Activated naive CD4-positive, alpha-beta T cell treated with anti-CD3 and anti-CD28 coated beads, Interleukin-2, amount 50 U/mL, for 24 hours (primary cell): ENCODE measurements at regions not wholly inside any gene's neighbourhood (a gene's known extent, or its start where the extent isn't known, plus 50 kb on each side); places are given as distances from the start of the nearest gene placed in this dataset.
"Not testable (repeated sequence)": the region's sequence is repeated elsewhere in the genome, so short reads cannot be mapped to it uniquely, and the experiment has no call there.

Experiments used
- H3K27ac Mint-ChIP-seq: one replicate; pipeline ENCODE4 v1.8.0; 2021; ENCODE audit warnings: mild to moderate bottlenecking, mixed read lengths
- H3K27me3 Mint-ChIP-seq: one replicate; pipeline ENCODE4 v1.8.0; 2021; ENCODE audit warnings: mixed read lengths
- H3K36me3 Mint-ChIP-seq: one replicate; pipeline ENCODE4 v1.8.0; 2021; ENCODE audit warnings: mixed read lengths
- H3K4me1 Mint-ChIP-seq: one replicate; pipeline ENCODE4 v1.8.0; 2021; ENCODE audit warnings: mixed read lengths
- H3K4me3 Mint-ChIP-seq: one replicate; pipeline ENCODE4 v1.8.0; 2021; ENCODE audit warnings: mild to moderate bottlenecking, mixed read lengths
- H3K9me3 Mint-ChIP-seq: one replicate; pipeline ENCODE4 v1.8.0; 2021; ENCODE audit warnings: mixed read lengths

DNA sequence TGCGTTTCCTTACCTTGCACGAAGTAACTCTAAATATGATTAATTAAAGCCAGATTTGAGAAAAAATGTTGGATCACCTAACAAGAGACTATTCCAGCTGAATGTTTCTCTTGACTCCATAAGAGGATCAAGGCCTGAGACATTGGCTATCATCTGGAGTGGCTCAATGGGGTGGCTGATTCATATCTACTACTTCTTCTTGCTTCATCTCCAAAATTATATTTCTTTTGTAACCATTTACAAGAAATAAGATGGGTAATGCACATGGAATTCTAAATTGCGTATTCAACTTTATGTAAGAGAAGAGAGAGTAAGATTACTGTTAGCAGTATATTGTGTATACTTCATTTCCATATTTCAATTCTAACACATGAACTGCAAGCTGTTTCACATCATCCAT lies 819.0 kb upstream of the EYS start:
- H3K9me3 Mint-ChIP-seq: no peaks in the 10 kb centered on the region
- H3K4me1 Mint-ChIP-seq: no peaks in the 10 kb centered on the region
- H3K4me3 Mint-ChIP-seq: no peak overlapping the region
- H3K27ac Mint-ChIP-seq: no peak overlapping the region
- H3K36me3 Mint-ChIP-seq: no peaks in the 10 kb centered on the region
- H3K27me3 Mint-ChIP-seq: no peaks in the 10 kb centered on the region

GRCh38 chr6:66522864-66523263 lies 815.8 kb upstream of the EYS start:
- Mint-ChIP-seq H3K9me3 (no peaks in the 10 kb centered on the region), H3K36me3 (no peaks in the 10 kb centered on the region), H3K4me1 (no peaks in the 10 kb centered on the region), H3K27ac (no peak overlapping the region), H3K27me3 (no peaks in the 10 kb centered on the region), H3K4me3 (no peak overlapping the region)

DNA sequence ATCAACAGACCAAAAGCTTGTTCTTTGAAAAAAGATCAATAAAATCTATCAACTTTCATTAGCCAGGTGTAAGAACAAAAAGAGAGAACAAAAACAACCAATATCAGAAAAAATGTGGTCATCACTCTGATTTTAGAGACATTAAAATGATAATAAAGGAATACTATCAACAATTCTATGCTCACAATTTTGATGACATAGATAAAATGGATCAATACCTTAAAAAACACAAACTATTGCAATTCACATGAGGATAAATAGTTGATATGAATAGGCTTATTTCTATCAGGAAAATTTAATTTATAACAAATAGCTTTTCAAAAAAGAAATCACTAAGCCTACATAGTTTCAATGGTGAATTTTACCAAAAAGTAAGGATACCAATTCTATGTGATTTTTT lies 809.4 kb upstream of the EYS start:
- Mint-ChIP-seq H3K4me1 (no peaks in the 10 kb centered on the region), H3K4me3 (no peak overlapping the region), H3K27me3 (no peaks in the 10 kb centered on the region), H3K36me3 (no peaks in the 10 kb centered on the region), H3K9me3 (no peaks in the 10 kb centered on the region), H3K27ac (no peak overlapping the region)

GRCh38 chr6:66508433-66508832 lies 801.4 kb upstream of the EYS start:
- H3K4me1 Mint-ChIP-seq: no peaks in the 10 kb centered on the region
- H3K27ac Mint-ChIP-seq: no peak overlapping the region
- no peak overlapping the region for H3K4me3 Mint-ChIP-seq
- no peaks in the 10 kb centered on the region for H3K27me3 Mint-ChIP-seq
- peaks cover 11% of the 10 kb centered on the region for H3K9me3 Mint-ChIP-seq
- no peaks in the 10 kb centered on the region for H3K36me3 Mint-ChIP-seq

- peaks cover 11% of the 10 kb centered on the region for H3K9me3 Mint-ChIP-seq
- H3K4me3 Mint-ChIP-seq: no peak overlapping the region
- H3K27me3 Mint-ChIP-seq: no peaks in the 10 kb centered on the region
- H3K27ac Mint-ChIP-seq: no peak overlapping the region
- H3K4me1 Mint-ChIP-seq: no peaks in the 10 kb centered on the region
- no peaks in the 10 kb centered on the region for H3K36me3 Mint-ChIP-seq
Measured at GRCh38 chr6:66499851-66500250, 792.8 kb upstream of the EYS start.

- Mint-ChIP-seq H3K27ac (no peak overlapping the region), H3K4me1 (no peaks in the 10 kb centered on the region), H3K36me3 (no peaks in the 10 kb centered on the region), H3K4me3 (no peak overlapping the region), H3K27me3 (no peaks in the 10 kb centered on the region), H3K9me3 (peaks cover 6% of the 10 kb centered on the region)
Measured at GRCh38 chr6:66496659-66497058, 789.6 kb upstream of the EYS start.

DNA sequence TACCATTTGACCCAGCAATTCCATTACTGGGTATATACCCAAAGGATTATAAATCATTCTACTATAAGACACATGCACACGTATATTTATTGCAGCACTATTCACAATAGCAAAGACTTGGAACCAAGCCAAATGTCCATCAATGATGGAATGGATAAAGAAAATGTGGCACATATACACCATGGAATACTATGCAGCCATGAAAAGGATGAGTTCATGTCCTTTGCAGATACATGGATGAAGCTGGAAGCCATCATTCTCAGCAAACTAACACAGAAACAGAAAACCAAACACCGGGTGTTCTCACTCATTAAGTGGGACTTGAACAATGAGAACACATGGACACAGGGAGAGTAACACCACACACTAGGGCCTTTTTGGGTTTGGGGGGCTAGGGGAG lies 787.6 kb upstream of the EYS start:
- peaks cover 20% of the 10 kb centered on the region for H3K9me3 Mint-ChIP-seq
- H3K4me1 Mint-ChIP-seq, H3K4me3 Mint-ChIP-seq, H3K27me3 Mint-ChIP-seq, H3K36me3 Mint-ChIP-seq, H3K27ac Mint-ChIP-seq: not testable (repeated sequence)

- no peak overlapping the region for H3K27ac Mint-ChIP-seq
- H3K4me1 Mint-ChIP-seq: no peaks in the 10 kb centered on the region
- H3K36me3 Mint-ChIP-seq: no peaks in the 10 kb centered on the region
- H3K27me3 Mint-ChIP-seq: no peaks in the 10 kb centered on the region
- peaks cover 20% of the 10 kb centered on the region for H3K9me3 Mint-ChIP-seq
- H3K4me3 Mint-ChIP-seq: no peak overlapping the region
Measured at GRCh38 chr6:66489269-66489987, 782.4 kb upstream of the EYS start.

GRCh38 chr6:66481216-66481615 lies 774.2 kb upstream of the EYS start:
- Mint-ChIP-seq H3K36me3 (no peaks in the 10 kb centered on the region), H3K27ac (no peak overlapping the region), H3K27me3 (no peaks in the 10 kb centered on the region), H3K4me3 (no peak overlapping the region), H3K4me1 (no peaks in the 10 kb centered on the region), H3K9me3 (no peaks in the 10 kb centered on the region)

- Mint-ChIP-seq H3K36me3 (no peaks in the 10 kb centered on the region), H3K9me3 (no peaks in the 10 kb centered on the region), H3K4me1 (no peaks in the 10 kb centered on the region), H3K27ac (no peak overlapping the region), H3K4me3 (no peak overlapping the region), H3K27me3 (no peaks in the 10 kb centered on the region)
Measured at GRCh38 chr6:66478705-66479104, 771.7 kb upstream of the EYS start.

GRCh38 chr6:66435321-66435720 lies 728.3 kb upstream of the EYS start:
- H3K4me3 Mint-ChIP-seq: no peak overlapping the region
- no peaks in the 10 kb centered on the region for H3K9me3 Mint-ChIP-seq
- H3K27me3 Mint-ChIP-seq: no peaks in the 10 kb centered on the region
- H3K27ac Mint-ChIP-seq: no peak overlapping the region
- H3K4me1 Mint-ChIP-seq: no peaks in the 10 kb centered on the region
- H3K36me3 Mint-ChIP-seq: no peaks in the 10 kb centered on the region

- no peaks in the 10 kb centered on the region for H3K27me3 Mint-ChIP-seq
- H3K27ac Mint-ChIP-seq: no peak overlapping the region
- H3K4me1 Mint-ChIP-seq: no peaks in the 10 kb centered on the region
- no peak overlapping the region for H3K4me3 Mint-ChIP-seq
- no peaks in the 10 kb centered on the region for H3K36me3 Mint-ChIP-seq
- peaks cover 4% of the 10 kb centered on the region for H3K9me3 Mint-ChIP-seq
Measured at GRCh38 chr6:66429210-66429609, 722.2 kb upstream of the EYS start.

DNA sequence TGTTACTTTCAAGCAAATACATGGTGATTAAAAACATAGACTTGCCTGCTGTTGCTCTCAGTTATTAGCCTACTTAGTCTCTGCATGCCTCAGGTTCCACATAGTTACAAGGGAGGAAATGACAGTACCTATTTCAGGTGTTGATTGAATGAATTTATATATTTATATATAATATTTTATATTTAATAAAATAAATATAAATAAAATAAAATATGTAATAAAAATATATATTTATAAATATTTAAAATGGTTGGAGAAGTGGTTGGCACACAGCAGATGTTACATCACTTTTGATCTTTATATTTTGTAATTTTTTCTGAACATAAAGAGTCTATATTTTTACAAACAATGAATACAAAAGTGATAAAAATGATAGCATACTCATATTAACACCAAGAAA lies 716.0 kb upstream of the EYS start:
- H3K4me3 Mint-ChIP-seq: no peak overlapping the region
- no peak overlapping the region for H3K27ac Mint-ChIP-seq
- no peaks in the 10 kb centered on the region for H3K4me1 Mint-ChIP-seq
- H3K36me3 Mint-ChIP-seq: no peaks in the 10 kb centered on the region
- H3K27me3 Mint-ChIP-seq: no peaks in the 10 kb centered on the region
- peaks cover 9% of the 10 kb centered on the region for H3K9me3 Mint-ChIP-seq

DNA sequence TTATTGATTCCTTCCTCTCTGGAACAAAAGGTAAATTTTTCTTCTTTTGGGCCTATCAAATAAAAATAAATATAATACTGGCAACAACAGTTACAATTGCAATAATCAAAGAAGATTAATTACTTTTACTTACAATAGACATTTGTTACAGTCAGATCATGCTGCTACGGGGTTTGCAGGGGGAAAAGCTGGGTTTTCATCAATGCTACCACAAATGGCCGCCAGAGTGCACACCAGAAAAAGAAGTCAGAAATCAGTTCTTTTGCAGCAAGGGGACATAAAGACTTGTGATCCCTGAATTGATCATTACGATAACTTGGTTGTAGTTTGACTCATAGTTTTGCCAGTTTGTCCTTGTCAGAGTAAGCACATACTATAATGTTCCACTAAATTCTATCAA lies 714.5 kb upstream of the EYS start:
- peaks cover 9% of the 10 kb centered on the region for H3K9me3 Mint-ChIP-seq
- no peaks in the 10 kb centered on the region for H3K27me3 Mint-ChIP-seq
- H3K27ac Mint-ChIP-seq: no peak overlapping the region
- no peaks in the 10 kb centered on the region for H3K4me1 Mint-ChIP-seq
- H3K36me3 Mint-ChIP-seq: no peaks in the 10 kb centered on the region
- H3K4me3 Mint-ChIP-seq: no peak overlapping the region

DNA sequence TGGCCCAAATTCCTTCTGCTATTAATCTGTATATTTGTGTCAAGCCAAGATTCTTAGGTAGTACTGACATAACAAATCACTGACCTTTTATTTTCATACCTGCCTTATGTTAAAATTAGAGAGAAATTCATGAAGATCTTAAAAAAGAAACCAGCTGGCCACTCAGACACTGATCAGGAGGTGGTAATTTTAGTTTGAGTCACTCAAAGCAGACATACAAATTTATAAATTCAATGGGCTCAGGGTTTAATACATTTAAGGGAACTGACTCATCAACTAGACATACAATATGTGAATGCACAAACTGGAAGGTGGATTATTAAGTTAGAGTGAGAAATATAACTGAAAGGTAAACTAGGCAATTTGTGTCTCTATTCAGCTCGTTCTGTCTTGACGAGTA lies 711.9 kb upstream of the EYS start:
- no peaks in the 10 kb centered on the region for H3K36me3 Mint-ChIP-seq
- peaks cover 5% of the 10 kb centered on the region for H3K9me3 Mint-ChIP-seq
- no peaks in the 10 kb centered on the region for H3K4me1 Mint-ChIP-seq
- no peak overlapping the region for H3K27ac Mint-ChIP-seq
- no peaks in the 10 kb centered on the region for H3K27me3 Mint-ChIP-seq
- H3K4me3 Mint-ChIP-seq: no peak overlapping the region

GRCh38 chr6:66403966-66404365 lies 696.9 kb upstream of the EYS start:
- H3K27ac Mint-ChIP-seq: no peak overlapping the region
- no peaks in the 10 kb centered on the region for H3K4me1 Mint-ChIP-seq
- peaks cover 5% of the 10 kb centered on the region for H3K9me3 Mint-ChIP-seq
- H3K4me3 Mint-ChIP-seq: no peak overlapping the region
- H3K36me3 Mint-ChIP-seq: no peaks in the 10 kb centered on the region
- no peaks in the 10 kb centered on the region for H3K27me3 Mint-ChIP-seq

GRCh38 chr6:66402873-66403272 lies 695.8 kb upstream of the EYS start:
- Mint-ChIP-seq H3K4me1 (no peaks in the 10 kb centered on the region), H3K9me3 (no peaks in the 10 kb centered on the region), H3K4me3 (no peak overlapping the region), H3K36me3 (no peaks in the 10 kb centered on the region), H3K27ac (no peak overlapping the region), H3K27me3 (no peaks in the 10 kb centered on the region)
